SK-N-SH (cell line): ENCODE measurements at regions not wholly inside any gene's neighbourhood (a gene's known extent, or its start where the extent isn't known, plus 50 kb on each side); places are given as distances from the start of the nearest gene placed in this dataset.

ENCODE experiments used
- CTCF ChIA-PET: fragments of 300-600, 350-600 bp; formaldehyde crosslinking; extraction: SDS; loops from one replicate; lab custom pipeline; 2021; lab: Yijun Ruan, JAX
- POLR2A ChIA-PET: fragments of 350-600 bp; sonication (Branson Sonifier 250); formaldehyde crosslinking; extraction: SDS; loops from one replicate; lab custom pipeline; 2020; ENCODE audit warnings: antibody characterized with exemption, inconsistent platforms; lab: Yijun Ruan, JAX
- DNase-seq: peaks from one replicate; pipeline ENCODE4 v3.0.0; 2012
- H2AFZ ChIP-seq: fragments of 200-600 bp; sonication (generic); 2 replicates; pipeline ENCODE4 v1.8.1; 2016; ENCODE audit warnings: antibody characterized with exemption, mild to moderate bottlenecking, low read depth
- H3F3A ChIP-seq: fragments of 200-600 bp; sonication (generic); replicated peaks from 2 replicates; pipeline ENCODE3; 2016; ENCODE audit warnings: antibody characterized with exemption, mild to moderate bottlenecking; ENCODE audit not compliant: insufficient read depth
- H3K27ac ChIP-seq, 2 experiments: fragments of 200-500 bp in 1 of 2; fragments of 200-600 bp in 1 of 2; sonication (Bioruptor generic) in 1 of 2; sonication (generic), shearing (Covaris generic) in 1 of 2; 2 replicates each; pipeline versions ENCODE4 v1.5.1 to v1.6.1; 2014 to 2016; ENCODE audit warnings: low read depth in 2 of 2, inconsistent platforms in 1 of 2, low read length in 1 of 2, mild to moderate bottlenecking in 1 of 2, mixed read lengths in 1 of 2
- H3K27me3 ChIP-seq: fragments of 200-600 bp; sonication (generic), shearing (Covaris generic); 2 replicates; pipeline ENCODE4 v1.6.1; 2016; ENCODE audit warnings: mixed run types; ENCODE audit not compliant: insufficient read depth
- H3K36me3 ChIP-seq, 2 experiments: fragments of 200-500 bp in 1 of 2; fragments of 200-600 bp in 1 of 2; sonication (Bioruptor generic) in 1 of 2; sonication (generic) in 1 of 2; replicated peaks in 1 of 2; 2 replicates each; pipeline versions ENCODE3 to v1.5.1; 2014 to 2016; ENCODE audit warnings: low read length in 1 of 2, mild to moderate bottlenecking in 1 of 2; ENCODE audit not compliant: insufficient read depth in 2 of 2, control insufficient read depth in 1 of 2
- H3K4me1 ChIP-seq, 2 experiments: fragments of 200-500 bp in 1 of 2; fragments of 200-600 bp in 1 of 2; sonication (Bioruptor generic) in 1 of 2; sonication (generic), shearing (Covaris generic) in 1 of 2; 2 replicates each; pipeline versions ENCODE4 v1.5.1 to v1.6.1; 2014 to 2016; ENCODE audit warnings: low read depth in 1 of 2, low read length in 1 of 2, mixed run types in 1 of 2; ENCODE audit not compliant: insufficient read depth in 2 of 2, control insufficient read depth in 1 of 2
- H3K4me2 ChIP-seq: fragments of 200-600 bp; sonication (generic), shearing (Covaris generic); 2 replicates; pipeline ENCODE4 v1.6.1; 2017; ENCODE audit warnings: mixed run types
- H3K4me3 ChIP-seq, 2 experiments: fragments of 200-500 bp in 1 of 2; fragments of 200-600 bp in 1 of 2; sonication (Bioruptor generic) in 1 of 2; sonication (generic), shearing (Covaris generic) in 1 of 2; 2 replicates each; pipeline versions ENCODE4 v1.5.1 to v1.8.1; 2014 to 2016; ENCODE audit warnings: low read depth in 2 of 2, inconsistent platforms in 1 of 2, low read length in 1 of 2, mild to moderate bottlenecking in 1 of 2, mixed read lengths in 1 of 2, moderate library complexity in 1 of 2
- H3K79me2 ChIP-seq: fragments of 200-600 bp; sonication (generic); 2 replicates; pipeline ENCODE4 v1.8.1; 2017; ENCODE audit warnings: mild to moderate bottlenecking; ENCODE audit not compliant: insufficient read depth
- H3K9ac ChIP-seq: fragments of 200-600 bp; sonication (generic); 2 replicates; pipeline ENCODE4 v1.6.1; 2017; ENCODE audit warnings: mixed run types
- H3K9me2 ChIP-seq: fragments of 200-600 bp; sonication (generic); 2 replicates; pipeline ENCODE4 v1.6.1; 2017; ENCODE audit warnings: mixed run types
- H3K9me3 ChIP-seq: fragments of 200-600 bp; sonication (generic); 2 replicates; pipeline ENCODE4 v1.6.1; 2017; ENCODE audit warnings: mixed run types, mild to moderate bottlenecking, moderate library complexity
- H4K20me1 ChIP-seq: fragments of 200-600 bp; sonication (generic); 2 replicates; pipeline ENCODE4 v1.6.1; 2017; ENCODE audit warnings: mild to moderate bottlenecking, mixed run types; ENCODE audit not compliant: insufficient read depth
- CTCF ChIP-seq: fragments of 200-600 bp; sonication (generic); IDR thresholded peaks from 2 replicates; pipeline ENCODE4 v1.6.1; 2017; ENCODE audit warnings: antibody characterized with exemption, mild to moderate bottlenecking, moderate library complexity
- FOSL2 ChIP-seq: IDR thresholded peaks from 2 replicates; pipeline ENCODE4 v1.4.0; 2012; ENCODE audit warnings: low read depth, mild to moderate bottlenecking, moderate library complexity, borderline replicate concordance
- FOXJ3 ChIP-seq: sonication (generic); formaldehyde crosslinking; IDR thresholded peaks from 2 replicates; pipeline ENCODE4 v1.5.1; 2020; ENCODE audit warnings: mild to moderate bottlenecking, missing genetic modification reagents
- SIN3A ChIP-seq: IDR thresholded peaks from 2 replicates; pipeline ENCODE4 v1.6.1; 2012; ENCODE audit warnings: low read depth, mild to moderate bottlenecking, low read length, moderate library complexity, borderline replicate concordance
- TAF1 ChIP-seq: IDR thresholded peaks from 2 replicates; pipeline ENCODE4 v1.6.1; 2012; ENCODE audit warnings: low read depth, mild to moderate bottlenecking, low read length, moderate library complexity, borderline replicate concordance
- USF1 ChIP-seq: IDR thresholded peaks from 2 replicates; pipeline ENCODE4 v1.4.0; 2012; ENCODE audit warnings: low read depth, borderline replicate concordance
- USF2 ChIP-seq: fragments of 150-350 bp; IDR thresholded peaks from 2 replicates; pipeline ENCODE4 v1.6.1; 2017; ENCODE audit warnings: antibody characterized with exemption, low read length, low read depth, borderline replicate concordance
- WGBS: methylation state at CpG from one replicate; pipeline ENCODE4 v1.1.6; 2017; ENCODE audit warnings: low lambda C conversion rate; 5-methylcytosine and 5-hydroxymethylcytosine counted together

GRCh38 chr1:29963946-29964345 lies 727.6 kb downstream of the PTPRU start:
- CTCF ChIA-PET: interaction anchor here (1.6 kb wide), 1 partner anchor 115 kb away, joined by 3 read pairs; no protein-coding TSS in a partner anchor
- 68% methylated on average over 4 of the region's 7 CpGs for WGBS

GRCh38 chr1:29962831-29963247 lies 726.5 kb downstream of the PTPRU start:
- no peaks in the 10 kb centered on the region for H3K27me3 ChIP-seq
- no peaks in the 10 kb centered on the region for H3K9me2 ChIP-seq
- no peaks in the 10 kb centered on the region for H3K79me2 ChIP-seq
- ChIA-PET POLR2A (interaction anchor here (0.6 kb wide), 1 partner anchor 229 kb away, joined by 6 read pairs; no protein-coding TSS in a partner anchor), CTCF (interaction anchor here (0.9 kb wide), 1 partner anchor 124 kb away, joined by 3 read pairs; no protein-coding TSS in a partner anchor)
- H3K4me2 ChIP-seq: no peak overlapping the region
- no peak overlapping the region for H2AFZ ChIP-seq
- no peak overlapping the region for H3K4me3 ChIP-seq
- H3K36me3 ChIP-seq: no peaks in the 10 kb centered on the region
- H3K9me3 ChIP-seq: no peaks in the 10 kb centered on the region
- H4K20me1 ChIP-seq: no peaks in the 10 kb centered on the region
- no peaks in the 10 kb centered on the region for H3F3A ChIP-seq
- TF ChIP-seq CTCF: no peak
- H3K9ac ChIP-seq: no peak overlapping the region
- H3K27ac ChIP-seq: no peak overlapping the region
- DNase-seq: no peak
- 50% methylated on average over 2 of the region's 3 CpGs for WGBS
- H3K4me1 ChIP-seq: peaks cover 0 to 33% of the 10 kb centered on the region in 2 experiments; a peak in 1 of 4 replicates

More at GRCh38 chr1:29963946-29964345, 727.6 kb downstream of the PTPRU start:
- POLR2A ChIA-PET: no interaction called here
- Histone ChIP-seq H4K20me1 (no peaks in the 10 kb centered on the region), H3K79me2 (no peaks in the 10 kb centered on the region), H3K9me2 (no peaks in the 10 kb centered on the region), H3K36me3 (no peaks in the 10 kb centered on the region), H3F3A (no peaks in the 10 kb centered on the region), H2AFZ (no peak overlapping the region), H3K27me3 (no peaks in the 10 kb centered on the region), H3K27ac (no peak overlapping the region; a peak in 1 of 4 replicates), H3K9ac (no peak overlapping the region), H3K9me3 (no peaks in the 10 kb centered on the region), H3K4me2 (no peak overlapping the region), H3K4me1 (peaks cover 0 to 33% of the 10 kb centered on the region in 2 experiments; a peak in 1 of 4 replicates), H3K4me3 (no peak overlapping the region)
- no peak for DNase-seq
- TF ChIP-seq USF1 (no peak), USF2 (no peak), FOSL2 (no peak), SIN3A (no peak), TAF1 (no peak), FOXJ3 (no peak)
